Aorta (tissue), 5 donors: ENCODE measurements at regions not wholly inside any gene's neighbourhood (a gene's known extent, or its start where the extent isn't known, plus 50 kb on each side); places are given as distances from the start of the nearest gene placed in this dataset.

ENCODE experiments used
- ATAC-seq: fragments of 200-7000 bp; cut with Tn5 transposase; one replicate; pipeline ENCODE4 v1.9.1; 2022; ENCODE audit warnings: moderate library complexity; ENCODE audit not compliant: low FRiP score
- DNase-seq, 2 donors: peaks; one replicate each; pipeline ENCODE4 v3.0.0-alpha.2; 2020
- H3K27ac ChIP-seq, 2 donors: one replicate each; pipeline ENCODE4 v1.5.1; 2013; ENCODE audit warnings: low read length in 2 of 2, mild to moderate bottlenecking in 2 of 2, moderate library complexity in 2 of 2, control low read depth in 1 of 2, inconsistent platforms in 1 of 2, low read depth in 1 of 2
- H3K27me3 ChIP-seq, 2 donors: one replicate each; pipeline ENCODE4 v1.6.1; 2013; ENCODE audit warnings: control low read depth in 1 of 2, low read length in 1 of 2, mild to moderate bottlenecking in 1 of 2, moderate library complexity in 1 of 2; ENCODE audit not compliant: insufficient read depth in 2 of 2, control insufficient read depth in 1 of 2
- H3K36me3 ChIP-seq, 2 donors: one replicate each; pipeline ENCODE4 v1.6.1; 2013; ENCODE audit warnings: control low read depth in 1 of 2, low read length in 1 of 2, mild to moderate bottlenecking in 1 of 2; ENCODE audit not compliant: insufficient read depth in 2 of 2, control insufficient read depth in 1 of 2
- H3K4me1 ChIP-seq, 2 donors: one replicate each; pipeline ENCODE4 v1.6.1; 2013; ENCODE audit warnings: low read length in 2 of 2, control low read depth in 1 of 2, mild to moderate bottlenecking in 1 of 2, moderate library complexity in 1 of 2; ENCODE audit not compliant: insufficient read depth in 2 of 2, control insufficient read depth in 1 of 2
- H3K4me3 ChIP-seq, 2 donors: one replicate each; pipeline ENCODE4 v1.5.1; 2013; ENCODE audit warnings: low read length in 2 of 2, control low read depth in 1 of 2, mild to moderate bottlenecking in 1 of 2
- H3K9me3 ChIP-seq: one replicate; pipeline ENCODE4 v1.6.1; 2013; ENCODE audit warnings: mild to moderate bottlenecking, low read length; ENCODE audit not compliant: control insufficient read depth
- WGBS, 2 donors: extraction: QIAGEN DNeasy Blood & Tissue Kit; methylation state at CpG; one replicate each; pipeline ENCODE4 v1.1.7; 2013; 5-methylcytosine and 5-hydroxymethylcytosine counted together
- intact Hi-C, 2 donors: fragments of 100-400 bp; cut with DNase I; formaldehyde crosslinking; loops; one replicate each; pipeline versions ENCODE4 v1.14.2 to v1.15.0; 2022
- donor health status: healthy with polysubstance abuse.
- donor health status: Bipolar disorder and iron deficiency.
- donor health status: DM: no; HTN: no; CAD: no.
- donor health status: DM: no; HTN: no; CAD: no.
- donor health status: DM: yes; HTN: yes; CAD: no.

- no peak overlapping the region for H3K4me3 ChIP-seq
- no peaks in the 10 kb centered on the region for H3K4me1 ChIP-seq
- intact Hi-C loops = no loop called here
- WGBS, 2 donors = 79 to 83% methylated on average over 6 of the region's 6 CpGs
- no peaks in the 10 kb centered on the region for H3K9me3 ChIP-seq
- no peak overlapping the region for H3K27ac ChIP-seq
- ATAC-seq (no peak), DNase-seq (no peak)
- H3K27me3 ChIP-seq = no peaks in the 10 kb centered on the region
- H3K36me3 ChIP-seq = no peaks in the 10 kb centered on the region
Observed at GRCh38 chr6:119649531-119649930, 300.0 kb upstream of the MAN1A1 start.

- DNase-seq (no peak), ATAC-seq (no peak)
- Histone ChIP-seq H3K4me3 (no peak overlapping the region), H3K27ac (no peak overlapping the region), H3K9me3 (no peaks in the 10 kb centered on the region), H3K4me1 (no peaks in the 10 kb centered on the region), H3K27me3 (no peaks in the 10 kb centered on the region), H3K36me3 (no peaks in the 10 kb centered on the region)
- WGBS, 2 donors = 56 to 64% methylated on average over 2 of the region's 2 CpGs
- intact Hi-C loops = no loop called here
Observed at GRCh38 chr6:119647309-119647708, 297.7 kb upstream of the MAN1A1 start.

GRCh38 chr6:119643876-119644275, 294.3 kb upstream of the MAN1A1 start:
- no peaks in the 10 kb centered on the region for H3K4me1 ChIP-seq
- H3K27ac ChIP-seq = no peak overlapping the region
- ATAC-seq (no peak), DNase-seq (no peak)
- no peaks in the 10 kb centered on the region for H3K36me3 ChIP-seq
- H3K27me3 ChIP-seq = no peaks in the 10 kb centered on the region
- no peaks in the 10 kb centered on the region for H3K9me3 ChIP-seq
- no peak overlapping the region for H3K4me3 ChIP-seq
- intact Hi-C loops = no loop called here
- WGBS, 2 donors = 84 to 90% methylated on average over 7 of the region's 7 CpGs

GRCh38 chr6:119637768-119638167, 288.2 kb upstream of the MAN1A1 start:
- Histone ChIP-seq H3K4me1 (no peaks in the 10 kb centered on the region), H3K36me3 (no peaks in the 10 kb centered on the region), H3K9me3 (no peaks in the 10 kb centered on the region), H3K4me3 (no peak overlapping the region), H3K27me3 (no peaks in the 10 kb centered on the region), H3K27ac (no peak overlapping the region)
- WGBS, 2 donors = 55 to 61% methylated on average over 3 of the region's 3 CpGs
- intact Hi-C loops = no loop called here
- no peak for ATAC-seq
- no peak for DNase-seq

GRCh38 chr6:119636060-119636459, 286.5 kb upstream of the MAN1A1 start:
- DNase-seq = no peak
- H3K27ac ChIP-seq = no peak overlapping the region
- no peaks in the 10 kb centered on the region for H3K4me1 ChIP-seq
- no peaks in the 10 kb centered on the region for H3K9me3 ChIP-seq
- no peak for ATAC-seq
- no peaks in the 10 kb centered on the region for H3K27me3 ChIP-seq
- WGBS, 2 donors = 77% methylated on average over 2 of the region's 2 CpGs
- H3K36me3 ChIP-seq = no peaks in the 10 kb centered on the region
- no peak overlapping the region for H3K4me3 ChIP-seq
- intact Hi-C loops = no loop called here

GRCh38 chr6:119633461-119633860, 283.9 kb upstream of the MAN1A1 start:
- ATAC-seq = no peak
- DNase-seq = no peak
- no peaks in the 10 kb centered on the region for H3K9me3 ChIP-seq
- H3K4me1 ChIP-seq = no peaks in the 10 kb centered on the region
- H3K36me3 ChIP-seq = no peaks in the 10 kb centered on the region
- 45 to 50% methylated on average over 3 of the region's 3 CpGs for WGBS, 2 donors
- H3K4me3 ChIP-seq = no peak overlapping the region
- intact Hi-C loops = no loop called here
- no peak overlapping the region for H3K27ac ChIP-seq
- no peaks in the 10 kb centered on the region for H3K27me3 ChIP-seq

- H3K27me3 ChIP-seq = no peaks in the 10 kb centered on the region
- intact Hi-C loops = no loop called here
- no peaks in the 10 kb centered on the region for H3K9me3 ChIP-seq
- no peak overlapping the region for H3K27ac ChIP-seq
- 86% methylated on average over 5 of the region's 5 CpGs for WGBS, 2 donors
- DNase-seq (no peak), ATAC-seq (no peak)
- no peaks in the 10 kb centered on the region for H3K36me3 ChIP-seq
- H3K4me1 ChIP-seq = no peaks in the 10 kb centered on the region
- no peak overlapping the region for H3K4me3 ChIP-seq
Observed at GRCh38 chr6:119630561-119631192, 281.1 kb upstream of the MAN1A1 start.

GRCh38 chr6:119628691-119629594, 279.4 kb upstream of the MAN1A1 start:
- Histone ChIP-seq H3K27me3 (no peaks in the 10 kb centered on the region), H3K4me1 (no peaks in the 10 kb centered on the region), H3K27ac (no peak overlapping the region), H3K9me3 (no peaks in the 10 kb centered on the region), H3K4me3 (no peak overlapping the region), H3K36me3 (no peaks in the 10 kb centered on the region)
- no peak for DNase-seq
- no peak for ATAC-seq
- intact Hi-C loops = no loop called here
- 84 to 87% methylated on average over 7 of the region's 7 CpGs for WGBS, 2 donors
